GM18517 (cell line): ENCODE measurements at regions not wholly inside any gene's neighbourhood (a gene's known extent, or its start where the extent isn't known, plus 50 kb on each side); places are given as distances from the start of the nearest gene placed in this dataset.

Source experiments
- ATAC-seq: cut with Tn5 transposase; IDR thresholded peaks from one replicate; pipeline ENCODE4 v1.9.1; 2021; ENCODE audit warnings: mild to moderate bottlenecking, moderate library complexity; ENCODE audit not compliant: unreplicated experiment

DNA sequence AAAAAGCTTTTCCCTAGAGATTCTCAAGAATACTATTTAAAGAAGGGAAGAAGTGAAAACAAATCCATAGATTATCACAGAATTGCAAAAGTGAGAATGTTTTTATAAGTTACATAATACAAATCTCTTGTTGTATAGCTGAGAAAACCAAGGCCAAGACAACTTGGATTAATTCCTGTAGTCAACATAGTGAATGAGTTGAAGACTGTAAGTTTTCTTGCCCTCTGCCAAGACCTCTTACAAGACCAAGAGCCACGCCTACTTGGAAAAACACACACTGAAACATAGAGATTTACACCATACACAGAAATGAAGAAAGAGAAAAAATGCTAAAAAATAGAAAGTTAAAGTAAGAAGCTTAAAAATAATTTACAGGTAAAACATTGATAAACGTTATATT, 2024.0 kb downstream of the PCDH7 start:
- ATAC-seq = no peak

DNA sequence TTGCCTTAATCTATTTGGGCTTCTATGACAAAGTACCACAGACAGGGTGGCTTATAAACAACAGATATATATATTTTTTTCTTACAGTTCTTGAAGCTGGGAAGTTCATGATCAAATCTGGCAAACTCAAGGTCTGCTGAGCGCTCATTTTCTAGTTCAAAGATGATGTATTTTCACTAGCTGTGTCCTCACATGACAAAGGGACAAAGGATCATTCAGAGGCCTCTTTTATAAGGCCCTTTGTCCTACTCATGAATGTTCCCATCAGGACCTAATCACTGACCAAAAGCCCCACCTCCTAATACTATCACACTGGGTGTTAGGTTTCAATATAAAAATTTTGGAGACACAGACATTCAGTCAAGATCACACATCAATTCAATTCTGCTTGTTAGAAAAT, 2025.2 kb downstream of the PCDH7 start:
- no peak for ATAC-seq

DNA sequence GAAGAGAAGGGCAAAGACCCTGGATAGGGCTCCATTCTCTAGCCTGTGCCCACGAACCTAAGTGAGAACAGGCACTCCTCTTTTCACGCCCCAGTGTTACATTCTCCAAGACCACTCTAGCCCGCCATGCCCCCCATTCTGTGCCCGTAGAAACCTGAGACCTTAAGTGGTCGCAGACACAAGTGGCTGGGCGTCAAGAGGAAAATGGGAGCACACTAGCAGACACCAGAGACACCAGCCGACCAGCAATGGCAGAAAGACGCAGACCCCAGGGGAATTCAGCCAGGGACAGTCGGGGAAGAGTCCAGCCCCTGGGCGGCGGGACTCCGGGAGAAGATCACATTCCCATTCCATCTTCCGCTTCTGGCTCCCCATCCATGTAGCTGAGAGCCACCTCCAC, 2027.9 kb downstream of the PCDH7 start:
- no peak for ATAC-seq

DNA sequence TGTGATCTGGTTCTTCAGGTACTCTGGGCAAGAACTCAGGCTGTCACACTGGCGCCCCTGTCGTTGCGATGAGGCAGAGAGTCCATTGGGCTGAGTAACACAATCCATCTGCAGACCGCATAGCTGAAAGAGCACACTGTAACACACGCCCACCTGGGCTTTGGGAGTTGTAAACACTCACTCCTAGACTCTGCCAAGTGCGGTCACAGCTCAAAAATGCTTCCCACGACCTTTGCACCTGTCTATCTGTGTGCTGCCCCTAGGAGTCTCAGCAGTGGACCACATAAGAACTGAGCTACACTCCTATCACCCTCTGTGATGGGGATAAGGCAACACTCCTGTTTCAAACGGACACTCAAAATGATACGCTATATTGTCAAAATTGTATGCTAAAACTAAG, 2028.3 kb downstream of the PCDH7 start:
- no peak for ATAC-seq

DNA sequence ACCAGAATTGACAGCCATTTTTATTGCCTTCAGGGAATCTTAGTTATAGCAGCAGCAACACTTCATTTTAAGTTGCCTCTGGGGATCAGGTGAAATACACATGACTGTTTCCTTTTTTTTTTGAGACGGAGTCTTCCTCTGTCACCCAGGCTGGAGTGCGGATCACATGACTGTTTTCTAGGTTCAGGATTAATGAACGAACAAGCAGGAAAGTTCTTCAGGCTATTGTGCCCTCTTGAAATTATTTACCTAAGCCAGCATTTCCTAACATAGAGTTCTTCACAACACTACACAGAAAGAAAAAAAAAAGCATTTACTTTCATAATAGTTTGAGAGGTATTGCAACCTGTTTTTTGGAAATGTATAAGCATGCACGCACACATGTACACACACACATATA, 2032.8 kb downstream of the PCDH7 start:
- no peak for ATAC-seq

DNA sequence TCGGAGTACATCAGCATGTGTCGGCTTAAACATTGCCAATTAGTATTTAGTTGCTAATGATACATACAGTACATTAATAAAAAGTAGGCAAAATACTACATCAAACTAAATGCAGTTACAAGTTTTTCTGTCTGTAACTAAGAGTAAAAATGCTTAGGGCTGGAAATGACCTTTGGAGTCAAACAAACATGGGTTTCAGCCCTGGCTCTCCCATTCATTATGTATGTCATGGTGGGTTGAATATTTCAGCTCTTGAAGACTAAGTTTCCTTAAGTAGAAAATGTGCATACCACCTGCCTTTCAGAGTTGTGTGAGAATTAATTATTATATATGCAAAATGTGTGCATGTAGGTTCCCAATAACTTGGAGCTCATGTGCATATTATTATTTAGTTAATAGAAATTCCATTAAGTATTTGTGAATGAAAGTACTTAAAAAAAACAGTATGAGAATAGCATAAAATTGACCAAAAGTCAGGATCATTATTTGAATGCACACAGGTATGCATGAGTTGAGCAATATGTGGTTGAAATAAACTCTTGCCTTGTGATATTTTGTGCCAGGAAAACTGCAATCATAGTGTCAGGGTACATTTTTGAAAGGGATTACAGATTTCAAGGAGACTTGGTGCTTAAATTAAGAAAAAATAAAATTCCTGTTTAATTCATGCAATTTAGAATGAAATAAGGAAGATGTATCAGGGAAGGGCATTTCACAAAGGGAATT, 2048.7 kb downstream of the PCDH7 start:
- ATAC-seq = no peak

DNA sequence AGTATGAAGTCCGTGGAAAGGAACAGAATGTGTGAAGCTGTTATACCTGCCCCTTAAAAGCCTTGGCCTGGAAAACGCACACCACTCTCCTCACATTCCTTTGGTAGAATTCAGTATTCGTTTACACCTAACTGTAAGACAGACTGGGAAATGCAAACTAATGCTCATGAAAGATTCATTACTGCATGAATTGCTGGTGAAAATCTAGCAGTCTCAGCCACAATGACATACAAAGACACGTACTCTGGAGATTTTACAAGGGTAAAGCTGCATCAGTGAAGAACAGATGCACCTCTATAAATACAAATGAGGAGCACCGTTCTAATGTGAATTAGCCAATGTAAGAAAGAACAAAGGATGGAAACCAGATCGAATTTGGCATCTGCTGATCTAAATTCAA, 2051.3 kb downstream of the PCDH7 start:
- ATAC-seq = no peak

DNA sequence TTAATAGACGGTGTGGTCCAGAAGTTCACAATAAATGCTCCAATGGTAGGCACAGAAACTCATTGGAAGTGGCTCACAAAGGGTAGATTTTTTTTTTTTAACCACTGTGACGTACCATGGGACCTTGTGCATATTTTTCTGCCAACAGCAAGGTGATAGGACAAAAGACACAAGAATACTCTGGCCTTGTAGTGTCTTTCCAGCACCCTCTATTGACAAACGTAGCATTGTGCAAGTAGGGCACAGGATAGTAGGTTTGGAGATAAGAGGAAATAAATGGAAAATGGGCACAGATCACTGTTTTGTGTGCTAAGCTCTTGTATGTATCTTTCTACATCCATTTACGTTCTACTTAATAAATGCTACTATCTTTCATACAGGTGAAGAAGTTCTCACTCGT, 2054.9 kb downstream of the PCDH7 start:
- ATAC-seq = no peak

DNA sequence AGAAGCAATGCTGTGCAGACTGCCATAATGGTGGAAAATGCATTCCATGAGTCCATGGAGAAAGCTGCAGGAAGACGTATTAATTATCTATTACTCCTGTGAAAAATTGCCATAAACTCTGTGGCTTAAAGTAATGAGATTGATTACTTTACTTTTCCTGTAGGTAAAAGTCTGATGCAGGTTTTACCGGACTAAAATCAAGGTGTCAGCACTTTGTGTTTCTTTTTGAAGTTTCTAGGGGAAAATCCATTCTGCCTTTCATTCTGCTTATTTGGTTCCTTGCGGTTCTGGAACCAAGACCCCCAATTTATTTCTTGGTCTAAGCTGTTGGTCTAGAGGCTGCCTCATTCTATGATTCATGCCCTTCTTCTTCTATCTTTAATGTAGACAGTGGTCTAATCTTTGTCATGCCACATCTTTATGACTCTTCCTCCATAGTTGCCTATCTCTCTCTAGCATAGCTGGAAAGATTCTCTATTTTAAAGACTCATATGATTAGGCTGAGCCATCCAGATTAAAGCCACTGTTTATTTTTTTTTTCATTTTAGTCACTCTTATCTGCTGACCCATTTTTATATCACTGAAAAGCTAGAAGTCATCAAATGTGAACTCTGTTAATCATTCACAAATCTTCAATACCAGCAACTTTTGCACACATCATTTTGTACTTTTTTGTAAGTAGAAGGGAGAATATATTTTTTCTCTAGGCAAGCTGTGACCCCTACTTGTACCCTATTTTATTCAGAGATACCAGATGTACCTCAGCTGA, 2056.4 kb downstream of the PCDH7 start:
- no peak for ATAC-seq

DNA sequence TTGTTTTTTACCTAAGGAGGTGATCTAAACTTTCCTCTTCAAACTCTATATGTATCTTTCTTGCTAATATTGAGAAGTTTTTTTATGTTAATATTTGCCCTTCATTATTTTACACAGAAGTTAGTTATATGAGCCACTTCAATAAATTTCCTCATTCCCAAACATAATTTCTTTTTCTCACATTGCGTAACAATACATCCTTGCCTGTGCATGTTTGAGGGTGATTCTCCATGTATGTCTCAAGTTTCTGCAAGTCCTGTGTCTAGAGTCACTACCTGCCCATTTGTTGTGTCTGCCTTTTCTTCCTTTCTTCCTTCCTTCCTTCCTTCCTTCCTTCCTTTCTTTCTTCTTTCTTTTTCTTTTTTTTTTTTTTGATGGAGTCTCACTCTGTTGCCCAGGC, 2057.9 kb downstream of the PCDH7 start:
- ATAC-seq = no peak

DNA sequence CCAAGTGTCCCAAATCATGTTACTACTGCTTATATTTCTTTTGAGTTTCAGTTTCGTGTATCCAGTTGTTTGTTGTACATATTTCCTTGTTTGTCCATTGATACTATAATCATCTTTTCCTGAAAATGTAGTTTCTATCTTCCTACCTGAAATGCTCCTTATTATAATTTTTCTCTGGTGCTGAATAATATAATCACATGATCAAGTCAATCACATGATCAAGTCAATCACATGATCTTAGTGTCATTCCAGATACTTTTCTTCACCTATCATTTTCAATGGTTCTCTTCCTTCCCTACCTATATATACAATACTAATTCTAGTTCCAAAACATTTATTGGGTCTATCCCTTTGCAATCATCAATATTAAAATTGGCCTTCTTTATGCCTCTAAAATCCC, 2058.8 kb downstream of the PCDH7 start:
- no peak for ATAC-seq

DNA sequence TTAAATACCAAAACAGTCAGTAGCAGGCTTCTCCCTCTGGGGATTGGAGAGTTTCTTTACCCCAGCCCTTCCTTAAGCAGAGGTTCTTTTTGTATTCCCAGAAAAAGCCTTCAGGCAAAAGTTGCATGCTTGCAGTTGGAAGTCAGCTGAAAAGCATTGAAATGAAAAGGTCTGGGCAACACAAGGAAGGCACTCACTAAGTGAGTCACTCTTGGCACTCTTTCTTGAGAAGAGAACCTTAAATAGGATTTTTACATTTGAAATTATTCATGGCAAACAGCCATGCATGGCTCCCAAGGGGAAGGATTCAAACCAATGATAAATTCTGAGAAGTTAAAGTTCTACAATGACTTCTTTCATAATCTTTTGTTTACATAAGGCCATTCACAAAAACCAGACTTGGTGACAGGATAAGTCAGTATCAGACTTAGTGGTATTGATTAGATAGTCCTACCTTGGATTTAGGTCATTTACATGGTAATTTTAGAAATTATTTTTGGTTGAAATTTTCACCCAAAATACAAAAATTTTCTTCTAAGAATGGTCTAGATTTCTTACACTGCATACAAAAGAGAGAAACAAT, 2068.9 kb downstream of the PCDH7 start:
- ATAC-seq = no peak

DNA sequence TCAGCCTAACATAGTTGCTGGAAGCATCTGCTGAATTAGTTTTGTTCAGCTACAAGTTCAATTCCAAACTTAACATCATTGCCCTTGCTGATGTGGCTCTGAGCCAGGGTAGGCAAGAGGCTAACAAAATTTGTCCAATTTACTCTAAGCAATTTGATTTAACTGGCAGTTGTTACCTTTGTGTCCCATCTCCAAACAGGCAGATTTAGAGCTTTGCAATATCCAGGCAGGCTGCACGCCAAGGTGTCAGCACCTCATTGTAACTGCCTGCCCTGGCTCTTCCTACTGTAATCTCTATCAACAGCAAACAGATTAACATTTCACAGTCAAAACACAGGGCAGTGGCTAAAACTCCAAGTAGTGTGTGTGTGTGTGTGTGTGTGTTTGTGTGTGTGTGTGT, 2070.6 kb downstream of the PCDH7 start:
- ATAC-seq = no peak

DNA sequence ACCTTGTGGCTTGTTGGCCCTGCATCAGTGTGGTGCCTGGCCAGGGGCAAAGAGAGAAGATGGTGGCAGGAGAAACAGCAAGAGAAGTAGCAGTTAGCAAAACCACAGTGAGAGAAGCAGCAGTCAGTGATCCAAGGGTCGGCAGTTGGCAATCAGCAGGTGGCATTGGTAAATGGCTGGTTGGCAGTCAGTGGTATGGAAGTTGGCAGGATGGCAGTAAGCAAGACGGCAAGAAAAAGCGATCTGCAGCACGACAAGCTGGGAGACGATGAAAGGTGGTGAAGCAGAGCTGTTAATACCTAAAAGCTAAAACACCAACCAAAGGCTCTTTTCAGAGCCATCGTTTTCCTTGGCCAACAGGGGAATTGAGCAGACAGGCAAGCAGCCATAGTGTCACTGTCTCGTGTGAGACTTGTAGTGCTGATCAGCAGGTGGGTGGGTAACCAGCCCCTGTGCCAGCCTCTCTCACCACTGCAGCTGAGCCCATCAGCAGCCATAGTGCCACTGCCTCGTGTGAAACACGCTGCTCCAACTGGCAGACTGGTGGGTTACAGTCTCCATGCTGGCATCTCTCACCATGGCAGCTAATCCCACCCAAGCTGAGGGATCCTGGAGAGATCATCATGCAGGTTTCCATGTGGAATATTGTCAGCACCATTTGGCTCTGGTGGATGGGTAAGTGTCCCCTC, 2078.4 kb downstream of the PCDH7 start:
- ATAC-seq = no peak

DNA sequence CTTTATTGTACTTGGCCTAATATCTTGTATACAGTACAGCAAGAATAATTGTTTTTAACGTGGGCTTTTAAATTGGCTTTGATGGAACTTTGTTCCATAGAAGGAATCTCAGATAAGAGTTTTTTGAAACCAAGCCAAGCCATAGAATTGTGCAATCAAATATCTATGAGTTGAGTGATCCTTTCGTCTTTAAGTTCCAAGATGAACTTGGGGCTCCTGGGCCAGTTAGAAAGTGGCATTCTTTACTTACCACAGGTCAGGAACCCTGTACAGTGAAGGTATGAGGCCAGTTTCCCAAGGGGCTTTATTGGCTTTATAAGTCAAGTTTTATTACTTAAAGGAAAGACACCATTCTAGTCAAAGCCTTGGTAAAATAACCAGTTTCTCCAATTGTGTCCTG, 2104.2 kb downstream of the PCDH7 start:
- no peak for ATAC-seq

DNA sequence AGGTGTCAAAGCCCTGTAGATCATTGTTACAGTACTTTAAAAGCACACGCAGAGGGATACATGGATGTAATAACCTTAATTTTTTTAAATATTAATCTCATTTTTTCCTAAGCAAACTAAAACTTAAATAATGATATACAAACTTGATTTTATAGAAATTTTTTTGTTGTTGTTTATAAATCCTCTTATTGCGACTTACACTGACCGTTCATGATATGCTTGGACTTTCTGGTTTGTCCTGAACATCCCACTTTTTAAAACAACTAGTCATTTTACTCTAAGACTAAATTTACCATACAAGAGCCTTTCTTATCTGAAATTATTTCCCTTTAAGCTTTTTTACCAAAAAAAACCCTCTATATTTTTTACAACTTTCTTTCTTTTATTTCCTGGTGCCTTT, 2106.0 kb downstream of the PCDH7 start:
- ATAC-seq = no peak

DNA sequence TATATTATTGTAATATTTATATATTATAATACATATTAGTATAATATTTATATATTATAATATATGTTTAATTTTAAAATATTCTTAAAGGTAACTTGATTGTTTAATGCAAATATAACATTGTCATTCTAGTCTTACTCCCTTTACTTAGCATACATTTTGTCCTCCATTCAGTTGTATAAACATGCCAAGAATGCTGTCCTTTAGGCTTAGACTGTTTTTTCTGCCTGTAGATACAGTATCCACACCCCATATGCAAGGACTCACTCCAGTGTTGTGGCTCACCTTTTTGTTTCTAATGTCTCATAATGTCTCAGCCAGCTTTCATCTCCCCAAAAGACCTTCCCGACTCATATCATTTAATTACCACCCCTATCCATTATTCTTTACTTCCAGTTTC, 2110.0 kb downstream of the PCDH7 start:
- ATAC-seq = no peak

DNA sequence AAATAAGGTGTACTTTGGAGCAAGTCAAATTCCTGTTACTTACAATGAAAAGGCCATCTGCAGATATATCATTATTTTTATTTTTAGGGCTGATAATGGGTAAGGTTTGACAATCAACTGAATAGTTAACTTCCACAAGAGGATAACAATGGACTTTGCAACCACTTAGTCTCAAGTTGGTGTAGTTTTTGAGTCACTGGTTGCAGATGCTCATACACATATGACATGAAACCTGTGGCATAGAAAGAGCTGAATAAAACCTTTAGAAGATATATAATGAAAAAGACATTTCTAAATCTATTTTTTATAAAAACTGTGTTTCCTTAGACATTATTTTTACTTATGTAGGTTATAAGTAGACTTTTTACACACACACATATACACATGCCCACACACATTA, 2110.9 kb downstream of the PCDH7 start:
- ATAC-seq = no peak

DNA sequence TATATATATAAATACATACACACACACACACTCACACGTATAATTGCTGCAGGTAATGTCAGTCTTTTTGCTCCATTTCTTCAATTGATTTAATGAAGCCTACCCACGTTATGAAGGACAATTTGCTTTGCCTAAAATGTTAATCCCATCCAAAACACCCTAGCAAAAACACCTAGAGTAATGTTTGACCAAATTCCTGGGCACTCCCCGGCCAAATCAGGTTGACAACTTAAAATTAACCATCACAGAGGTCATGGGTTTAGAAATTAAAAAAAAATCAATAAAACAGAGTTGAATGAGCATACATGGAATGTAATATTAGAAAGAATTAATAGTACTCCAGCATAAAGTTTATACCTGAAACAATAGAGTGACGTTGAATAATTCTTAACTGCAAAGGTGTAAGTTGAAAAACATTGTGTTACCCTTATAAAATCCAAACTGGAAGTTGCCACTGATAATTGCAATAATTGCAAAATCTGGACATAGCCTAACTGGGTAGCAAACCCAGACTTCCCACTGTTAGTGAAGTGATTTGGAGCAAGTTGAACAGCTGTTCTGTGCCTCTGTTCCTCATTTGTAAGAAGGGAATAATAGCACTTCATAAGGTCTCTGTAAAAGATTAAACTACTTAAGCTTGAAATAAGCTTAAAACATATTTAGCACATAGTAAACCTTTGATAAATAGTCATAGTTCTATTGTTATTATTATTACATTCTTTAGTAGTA, 2120.5 kb downstream of the PCDH7 start:
- no peak for ATAC-seq

DNA sequence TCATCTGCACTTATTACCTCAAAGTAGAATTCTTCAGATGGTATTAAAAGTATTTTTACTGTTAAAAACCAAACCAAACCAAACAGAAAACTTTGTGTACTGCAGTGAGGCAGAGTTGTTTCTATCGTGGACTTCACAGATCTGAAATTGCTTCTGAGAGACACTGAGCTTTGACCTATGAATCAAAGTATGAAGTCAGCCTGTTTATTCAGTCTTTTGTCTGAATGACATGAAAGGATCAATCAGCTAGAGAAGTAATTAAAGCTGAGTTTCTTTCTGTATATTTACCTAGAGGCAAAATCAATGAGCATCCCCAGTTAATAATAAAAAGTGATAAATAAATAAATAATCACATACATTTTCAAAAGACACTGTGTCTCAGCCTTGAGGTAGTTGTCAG, 2121.0 kb downstream of the PCDH7 start:
- no peak for ATAC-seq

DNA sequence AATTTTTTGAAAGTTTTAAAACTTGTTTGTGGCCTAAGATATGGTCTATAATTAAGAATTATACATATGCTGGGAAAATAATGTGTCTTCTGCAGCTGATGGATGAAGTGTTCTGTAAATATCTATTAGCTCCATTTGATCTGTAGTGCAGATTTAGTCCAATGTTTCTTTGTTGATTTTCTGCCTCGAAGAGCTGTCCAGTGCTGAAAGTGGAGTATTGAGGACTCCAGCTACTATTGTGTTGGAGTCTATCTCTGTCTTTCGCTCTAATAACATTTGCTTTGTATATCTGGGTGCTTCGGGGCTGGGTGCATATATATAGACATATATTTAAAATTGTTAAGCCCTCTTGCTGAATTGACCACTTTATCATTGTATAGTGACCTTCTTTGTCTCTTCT, 2127.3 kb downstream of the PCDH7 start:
- ATAC-seq = no peak
